GM12878 (cell line): ENCODE measurements at regions not wholly inside any gene's neighbourhood (a gene's known extent, or its start where the extent isn't known, plus 50 kb on each side); places are given as distances from the start of the nearest gene placed in this dataset.

Experiments used
- CTCF ChIP-seq, 3 experiments: IDR thresholded peaks in 2 of 3; conservative IDR thresholded peaks in 1 of 3; 2 replicates each; pipeline ENCODE4 v1.5.1; 2011; ENCODE audit warnings: low read depth in 3 of 3, low read length in 3 of 3, mild to moderate bottlenecking in 3 of 3, control low read depth in 2 of 3, moderate library complexity in 2 of 3, inconsistent platforms in 1 of 3, mixed read lengths in 1 of 3; ENCODE audit not compliant: control insufficient read depth in 2 of 3, insufficient read depth in 1 of 3; ENCODE audit errors: extremely low read depth in 1 of 3
- GABPA ChIP-seq: IDR thresholded peaks from 2 replicates; pipeline ENCODE4 v1.6.1; 2014; ENCODE audit warnings: antibody characterized with exemption, low read depth, mild to moderate bottlenecking, inconsistent platforms
- NFXL1 ChIP-seq: fragments of 450-650 bp; IDR thresholded peaks from 2 replicates; pipeline ENCODE4 v1.6.1; 2017; ENCODE audit warnings: antibody characterized with exemption, mild to moderate bottlenecking, borderline replicate concordance
- TAF1 ChIP-seq: IDR thresholded peaks from 2 replicates; pipeline ENCODE4 v1.6.1; 2011; ENCODE audit warnings: mild to moderate bottlenecking, low read depth, low read length, borderline replicate concordance

GRCh38 chr5:104904561-104904960 is 1342.0 kb upstream of the NUDT12 start:
- no peak for TF ChIP-seq CTCF (IDR thresholded peaks at IDR 0.05 in 2 of 3, conservative IDR thresholded peaks at IDR 0.05 in 1 of 3; ENCODE audit: control insufficient read depth in 2 of 3, extremely low read depth in 1 of 3, insufficient read depth in 1 of 3, low read depth in 3 of 3, low read length in 3 of 3)
- no peak for TF ChIP-seq GABPA
- no peak for TF ChIP-seq TAF1
- no peak for TF ChIP-seq NFXL1
